Lower lobe of right lung (tissue), 2 donors: ENCODE measurements at regions not wholly inside any gene's neighbourhood (a gene's known extent, or its start where the extent isn't known, plus 50 kb on each side); places are given as distances from the start of the nearest gene placed in this dataset.

Experiments used
- ATAC-seq, 2 donors: fragments of 200-7000 bp; cut with Tn5 transposase; one replicate each; pipeline ENCODE4 v1.9.1; 2020 to 2022; ENCODE audit warnings: mild to moderate bottlenecking in 2 of 2, moderate library complexity in 2 of 2
- DNase-seq: peaks from one replicate; pipeline ENCODE4 v3.0.0-alpha.2; 2020
- H3K27ac ChIP-seq: fragments of 200-600 bp; one replicate; pipeline ENCODE4 v1.8.0; 2022
- H3K27me3 ChIP-seq: fragments of 200-600 bp; one replicate; pipeline ENCODE4 v1.8.0; 2022; ENCODE audit warnings: low read depth
- H3K36me3 ChIP-seq: fragments of 200-600 bp; one replicate; pipeline ENCODE4 v1.8.0; 2022; ENCODE audit warnings: mild to moderate bottlenecking
- H3K4me1 ChIP-seq: fragments of 200-600 bp; one replicate; pipeline ENCODE4 v1.8.0; 2022
- H3K4me3 ChIP-seq: fragments of 200-600 bp; one replicate; pipeline ENCODE4 v1.8.0; 2022; ENCODE audit warnings: mild to moderate bottlenecking
- H3K9me3 ChIP-seq: fragments of 200-600 bp; one replicate; pipeline ENCODE4 v1.8.0; 2022
- CTCF ChIP-seq: fragments of 200-600 bp; IDR thresholded peaks from one replicate; pipeline ENCODE4 v1.8.0; 2022; ENCODE audit warnings: antibody characterized with exemption, mild to moderate bottlenecking
- intact Hi-C: fragments of 100-400 bp; cut with DNase I; formaldehyde crosslinking; loops from one replicate; pipeline ENCODE4 v1.11.0; 2022
- donor health status: DM: no; HTN: yes; CAD: no; lungs with severe emphysema.

GRCh38 chr3:34174740-34175139 is 376.3 kb downstream of the PDCD6IP start:
- TF ChIP-seq CTCF: no peak
- no peaks in the 10 kb centered on the region for H3K4me1 ChIP-seq
- intact Hi-C loops: no loop called here
- H3K36me3 ChIP-seq: no peaks in the 10 kb centered on the region
- ATAC-seq (no peak), DNase-seq (no peak)
- no peaks in the 10 kb centered on the region for H3K27me3 ChIP-seq
- H3K27ac ChIP-seq: no peak overlapping the region
- H3K9me3 ChIP-seq: no peaks in the 10 kb centered on the region
- H3K4me3 ChIP-seq: no peak overlapping the region

GRCh38 chr3:34175636-34176176 is 377.3 kb downstream of the PDCD6IP start:
- Histone ChIP-seq H3K4me3 (no peak overlapping the region), H3K27ac (no peak overlapping the region), H3K9me3 (no peaks in the 10 kb centered on the region), H3K27me3 (no peaks in the 10 kb centered on the region), H3K4me1 (no peaks in the 10 kb centered on the region), H3K36me3 (no peaks in the 10 kb centered on the region)
- ATAC-seq (peak in 1 of 2 donors; percentile 40), DNase-seq (no peak)
- intact Hi-C loops: no loop called here
- TF ChIP-seq CTCF: no peak

- no peaks in the 10 kb centered on the region for H3K27me3 ChIP-seq
- intact Hi-C loops: no loop called here
- no peak for ATAC-seq
Observed at GRCh38 chr3:34176723-34177122, 378.3 kb downstream of the PDCD6IP start.

GRCh38 chr3:34178415-34178814 is 380.0 kb downstream of the PDCD6IP start:
- H3K4me3 ChIP-seq: no peak overlapping the region
- no peak for TF ChIP-seq CTCF
- H3K27ac ChIP-seq: no peak overlapping the region
- H3K4me1 ChIP-seq: no peaks in the 10 kb centered on the region
- intact Hi-C loops: no loop called here
- DNase-seq (no peak), ATAC-seq (peak in 1 of 2 donors; percentile 57)
- H3K9me3 ChIP-seq: no peaks in the 10 kb centered on the region
- H3K27me3 ChIP-seq: no peaks in the 10 kb centered on the region
- H3K36me3 ChIP-seq: no peaks in the 10 kb centered on the region

More at GRCh38 chr3:34176723-34177122, 378.3 kb downstream of the PDCD6IP start:
- no peak for TF ChIP-seq CTCF
- DNase-seq: no peak
- no peak overlapping the region for H3K4me3 ChIP-seq
- H3K27ac ChIP-seq: no peak overlapping the region
- no peaks in the 10 kb centered on the region for H3K9me3 ChIP-seq
- H3K4me1 ChIP-seq: no peaks in the 10 kb centered on the region
- no peaks in the 10 kb centered on the region for H3K36me3 ChIP-seq

- Histone ChIP-seq H3K9me3 (no peaks in the 10 kb centered on the region), H3K27ac (no peak overlapping the region), H3K4me1 (no peaks in the 10 kb centered on the region), H3K27me3 (no peaks in the 10 kb centered on the region), H3K4me3 (no peak overlapping the region), H3K36me3 (no peaks in the 10 kb centered on the region)
- no peak for DNase-seq
- ATAC-seq: no peak
- intact Hi-C loops: no loop called here
- no peak for TF ChIP-seq CTCF
Observed at GRCh38 chr3:34179716-34180115, 381.3 kb downstream of the PDCD6IP start.

- no peak for TF ChIP-seq CTCF
- Histone ChIP-seq H3K4me1 (no peaks in the 10 kb centered on the region), H3K36me3 (no peaks in the 10 kb centered on the region), H3K27me3 (no peaks in the 10 kb centered on the region), H3K4me3 (no peak overlapping the region), H3K27ac (no peak overlapping the region), H3K9me3 (no peaks in the 10 kb centered on the region)
- peak; percentile 65 to 73 for ATAC-seq
- intact Hi-C loops: no loop called here
- DNase-seq: no peak
Observed at GRCh38 chr3:34180532-34180931, 382.1 kb downstream of the PDCD6IP start.
